Endothelial cell (in vitro differentiated cells): ENCODE measurements at regions not wholly inside any gene's neighbourhood (a gene's known extent, or its start where the extent isn't known, plus 50 kb on each side); places are given as distances from the start of the nearest gene placed in this dataset.

Experiments
- DNase-seq: peaks from one replicate; pipeline ENCODE4 v3.0.0; 2021; ENCODE audit warnings: low spot score
- H3K27ac Mint-ChIP-seq: one replicate; pipeline ENCODE4 v1.8.0; 2021; ENCODE audit warnings: mixed read lengths, inconsistent platforms; ENCODE audit not compliant: unreplicated experiment
- H3K27me3 Mint-ChIP-seq: one replicate; pipeline ENCODE4 v1.8.0; 2021; ENCODE audit warnings: mild to moderate bottlenecking, moderate library complexity, mixed read lengths, inconsistent platforms; ENCODE audit not compliant: unreplicated experiment
- H3K36me3 Mint-ChIP-seq: one replicate; pipeline ENCODE4 v1.8.0; 2021; ENCODE audit warnings: mild to moderate bottlenecking, low read depth, mixed read lengths, inconsistent platforms; ENCODE audit not compliant: unreplicated experiment
- H3K4me1 Mint-ChIP-seq: one replicate; pipeline ENCODE4 v1.8.0; 2021; ENCODE audit warnings: mild to moderate bottlenecking, mixed read lengths, inconsistent platforms; ENCODE audit not compliant: unreplicated experiment
- H3K4me3 Mint-ChIP-seq: one replicate; pipeline ENCODE4 v1.8.0; 2021; ENCODE audit warnings: mild to moderate bottlenecking, mixed read lengths, inconsistent platforms; ENCODE audit not compliant: unreplicated experiment
- H3K9me3 Mint-ChIP-seq: one replicate; pipeline ENCODE4 v1.8.0; 2021; ENCODE audit warnings: mixed read lengths, inconsistent platforms; ENCODE audit not compliant: unreplicated experiment
- CTCF ChIP-seq: fragments of 200-600 bp; sonication (generic); IDR thresholded peaks from one replicate; pipeline ENCODE4 v1.5.0; 2021; ENCODE audit warnings: antibody characterized with exemption; ENCODE audit not compliant: unreplicated experiment

GRCh38 chr2:106034325-106034724 lies 159.8 kb downstream of the UXS1 start:
- no peaks in the 10 kb centered on the region for H3K9me3 Mint-ChIP-seq
- H3K27ac Mint-ChIP-seq = no peak overlapping the region
- peaks cover 14% of the 10 kb centered on the region for H3K4me1 Mint-ChIP-seq
- DNase-seq = no peak
- no peak overlapping the region for H3K4me3 Mint-ChIP-seq
- H3K27me3 Mint-ChIP-seq = peaks cover 3% of the 10 kb centered on the region
- no peak for TF ChIP-seq CTCF
- no peaks in the 10 kb centered on the region for H3K36me3 Mint-ChIP-seq

- Mint-ChIP-seq H3K4me3 (no peak overlapping the region), H3K36me3 (no peaks in the 10 kb centered on the region), H3K27me3 (peaks cover 3% of the 10 kb centered on the region), H3K4me1 (peaks cover 14% of the 10 kb centered on the region), H3K9me3 (no peaks in the 10 kb centered on the region), H3K27ac (no peak overlapping the region)
- no peak for DNase-seq
- no peak for TF ChIP-seq CTCF
Measured at GRCh38 chr2:106032676-106033075, 161.4 kb downstream of the UXS1 start.

GRCh38 chr2:106030287-106031268 lies 163.5 kb downstream of the UXS1 start:
- Mint-ChIP-seq H3K4me3 (no peak overlapping the region), H3K36me3 (no peaks in the 10 kb centered on the region), H3K9me3 (no peaks in the 10 kb centered on the region), H3K27ac (peak overlapping the region; percentile 44), H3K4me1 (peaks cover 14% of the 10 kb centered on the region), H3K27me3 (peaks cover 3% of the 10 kb centered on the region)
- TF ChIP-seq CTCF = no peak
- DNase-seq = no peak

GRCh38 chr2:106028192-106028591 lies 165.9 kb downstream of the UXS1 start:
- no peak for TF ChIP-seq CTCF
- H3K27me3 Mint-ChIP-seq = peaks cover 3% of the 10 kb centered on the region
- H3K4me3 Mint-ChIP-seq = no peak overlapping the region
- no peaks in the 10 kb centered on the region for H3K9me3 Mint-ChIP-seq
- no peaks in the 10 kb centered on the region for H3K36me3 Mint-ChIP-seq
- no peak overlapping the region for H3K27ac Mint-ChIP-seq
- DNase-seq = no peak
- peaks cover 17% of the 10 kb centered on the region for H3K4me1 Mint-ChIP-seq
